ENCODE measurements at regions not wholly inside any gene's neighbourhood (a gene's known extent, or its start where the extent isn't known, plus 50 kb on each side); places are given as distances from the start of the nearest gene placed in this dataset.

GRCh38 chr7:38051786-38052185, 126.3 kb upstream of the STARD3NL start:
- H3K27ac ChIP-seq: no peak overlapping the region
- TF ChIP-seq CTCF (IDR thresholded peaks at IDR 0.05): no peak
- no peak for DNase-seq (ENCODE audit: low spot score)
- no peak overlapping the region for H3K4me3 ChIP-seq

GRCh38 chr7:38052786-38053185, 125.3 kb upstream of the STARD3NL start:
- H3K4me3 ChIP-seq: no peak overlapping the region
- H3K27ac ChIP-seq: no peak overlapping the region
- DNase-seq (ENCODE audit: low spot score): no peak
- no peak for TF ChIP-seq CTCF (IDR thresholded peaks at IDR 0.05)

- Histone ChIP-seq H3K27ac (no peak overlapping the region), H3K4me3 (no peak overlapping the region)
- no peak for DNase-seq (ENCODE audit: low spot score)
- no peak for TF ChIP-seq CTCF (IDR thresholded peaks at IDR 0.05)
These were observed 123.8 kb upstream of the STARD3NL start for GRCh38 chr7:38054199-38054598.

- TF ChIP-seq CTCF (IDR thresholded peaks at IDR 0.05): no peak
- no peak for DNase-seq (ENCODE audit: low spot score)
- Histone ChIP-seq H3K27ac (no peak overlapping the region), H3K4me3 (no peak overlapping the region)
These were observed 120.2 kb upstream of the STARD3NL start for GRCh38 chr7:38057829-38058228.

GRCh38 chr7:38060116-38060515, 117.9 kb upstream of the STARD3NL start:
- Histone ChIP-seq H3K27ac (no peak overlapping the region), H3K4me3 (no peak overlapping the region)
- no peak for TF ChIP-seq CTCF (IDR thresholded peaks at IDR 0.05)
- no peak for DNase-seq (ENCODE audit: low spot score)

- Histone ChIP-seq H3K27ac (no peak overlapping the region), H3K4me3 (no peak overlapping the region)
- DNase-seq (ENCODE audit: low spot score): no peak
- no peak for TF ChIP-seq CTCF (IDR thresholded peaks at IDR 0.05)
These were observed 117.4 kb upstream of the STARD3NL start for GRCh38 chr7:38060637-38061036.

GRCh38 chr7:38066391-38066790, 111.7 kb upstream of the STARD3NL start:
- TF ChIP-seq CTCF (IDR thresholded peaks at IDR 0.05): no peak
- no peak for DNase-seq (ENCODE audit: low spot score)
- H3K27ac ChIP-seq: no peak overlapping the region
- H3K4me3 ChIP-seq: no peak overlapping the region

All from coronary artery (tissue), 2 donors.